ENCODE measurements at regions not wholly inside any gene's neighbourhood (a gene's known extent, or its start where the extent isn't known, plus 50 kb on each side); places are given as distances from the start of the nearest gene placed in this dataset.
"Not testable (repeated sequence)": the region's sequence is repeated elsewhere in the genome, so short reads cannot be mapped to it uniquely, and the experiment has no call there.

- Mint-ChIP-seq H3K9me3 (ENCODE audit: low read depth) (no peaks in the 10 kb centered on the region), H3K27me3 (no peaks in the 10 kb centered on the region), H3K27ac (no peak overlapping the region), H3K4me1 (no peaks in the 10 kb centered on the region), H3K36me3 (no peaks in the 10 kb centered on the region), H3K4me3 (no peak overlapping the region)
- CTCF ChIA-PET = no interaction called here
- DNase-seq = no peak
- no peak for ATAC-seq
These were observed 207.9 kb upstream of the MAGEB16 start for GRCh38 chrX:35590210-35590609.

GRCh38 chrX:35611562-35611961 is 186.6 kb upstream of the MAGEB16 start:
- ATAC-seq = not testable (repeated sequence)

GRCh38 chrX:35617836-35618235 is 180.3 kb upstream of the MAGEB16 start:
- Mint-ChIP-seq H3K9me3 (ENCODE audit: low read depth) (peaks cover 5% of the 10 kb centered on the region), H3K4me1 (no peaks in the 10 kb centered on the region), H3K36me3 (no peaks in the 10 kb centered on the region), H3K27ac (no peak overlapping the region), H3K27me3 (no peaks in the 10 kb centered on the region), H3K4me3 (no peak overlapping the region)
- CTCF ChIA-PET = no interaction called here
- ATAC-seq = no peak
- DNase-seq = no peak

More at GRCh38 chrX:35611562-35611961, 186.6 kb upstream of the MAGEB16 start:
- H3K36me3 Mint-ChIP-seq, H3K4me1 Mint-ChIP-seq, H3K27me3 Mint-ChIP-seq, H3K4me3 Mint-ChIP-seq, CTCF ChIA-PET, H3K27ac Mint-ChIP-seq, DNase-seq: not testable (repeated sequence)
- H3K9me3 Mint-ChIP-seq (ENCODE audit: low read depth) = peaks cover 12% of the 10 kb centered on the region

- CTCF ChIA-PET = no interaction called here
- no peaks in the 10 kb centered on the region for H3K36me3 Mint-ChIP-seq
- H3K4me1 Mint-ChIP-seq = no peaks in the 10 kb centered on the region
- peaks cover 10% of the 10 kb centered on the region for H3K9me3 Mint-ChIP-seq (ENCODE audit: low read depth)
- no peak overlapping the region for H3K4me3 Mint-ChIP-seq
- no peaks in the 10 kb centered on the region for H3K27me3 Mint-ChIP-seq
- no peak for ATAC-seq
- H3K27ac Mint-ChIP-seq = no peak overlapping the region
- DNase-seq = no peak
These were observed 176.1 kb upstream of the MAGEB16 start for GRCh38 chrX:35622040-35622439.

- H3K9me3 Mint-ChIP-seq (ENCODE audit: low read depth) = peaks cover 10% of the 10 kb centered on the region
These were observed 175.5 kb upstream of the MAGEB16 start for GRCh38 chrX:35622601-35623000.

GRCh38 chrX:35625714-35626113 is 172.4 kb upstream of the MAGEB16 start:
- Mint-ChIP-seq H3K9me3 (ENCODE audit: low read depth) (peaks cover 8% of the 10 kb centered on the region), H3K27me3 (no peaks in the 10 kb centered on the region), H3K4me1 (no peaks in the 10 kb centered on the region), H3K4me3 (no peak overlapping the region), H3K27ac (no peak overlapping the region), H3K36me3 (no peaks in the 10 kb centered on the region)
- DNase-seq (no peak), ATAC-seq (no peak)
- CTCF ChIA-PET = no interaction called here

More at GRCh38 chrX:35622601-35623000, 175.5 kb upstream of the MAGEB16 start:
- Mint-ChIP-seq H3K27me3 (no peaks in the 10 kb centered on the region), H3K4me3 (no peak overlapping the region), H3K36me3 (no peaks in the 10 kb centered on the region), H3K4me1 (no peaks in the 10 kb centered on the region), H3K27ac (no peak overlapping the region)
- ATAC-seq (no peak), DNase-seq (no peak)
- CTCF ChIA-PET = no interaction called here

GRCh38 chrX:35626124-35626523 is 172.0 kb upstream of the MAGEB16 start:
- H3K36me3 Mint-ChIP-seq = no peaks in the 10 kb centered on the region
- CTCF ChIA-PET = no interaction called here
- no peak overlapping the region for H3K27ac Mint-ChIP-seq
- ATAC-seq = no peak
- no peak for DNase-seq
- no peaks in the 10 kb centered on the region for H3K27me3 Mint-ChIP-seq
- peaks cover 8% of the 10 kb centered on the region for H3K9me3 Mint-ChIP-seq (ENCODE audit: low read depth)
- no peak overlapping the region for H3K4me3 Mint-ChIP-seq
- H3K4me1 Mint-ChIP-seq = no peaks in the 10 kb centered on the region

- ATAC-seq; DNase-seq; H3K36me3 Mint-ChIP-seq; H3K27ac Mint-ChIP-seq; H3K27me3 Mint-ChIP-seq; H3K9me3 Mint-ChIP-seq (ENCODE audit: low read depth); H3K4me1 Mint-ChIP-seq; H3K4me3 Mint-ChIP-seq; CTCF ChIA-PET: not testable (repeated sequence)
These were observed 162.2 kb upstream of the MAGEB16 start for GRCh38 chrX:35635971-35636370.

- no peaks in the 10 kb centered on the region for H3K9me3 Mint-ChIP-seq (ENCODE audit: low read depth)
- no peak overlapping the region for H3K4me3 Mint-ChIP-seq
- H3K36me3 Mint-ChIP-seq = no peaks in the 10 kb centered on the region
- DNase-seq (no peak), ATAC-seq (no peak)
- CTCF ChIA-PET = no interaction called here
- H3K27ac Mint-ChIP-seq = no peak overlapping the region
- H3K4me1 Mint-ChIP-seq = no peaks in the 10 kb centered on the region
- no peaks in the 10 kb centered on the region for H3K27me3 Mint-ChIP-seq
These were observed 133.3 kb upstream of the MAGEB16 start for GRCh38 chrX:35664833-35665232.

GRCh38 chrX:35665311-35665710 is 132.8 kb upstream of the MAGEB16 start:
- H3K27ac Mint-ChIP-seq = no peak overlapping the region
- CTCF ChIA-PET = no interaction called here
- no peak for DNase-seq
- no peaks in the 10 kb centered on the region for H3K4me1 Mint-ChIP-seq
- H3K27me3 Mint-ChIP-seq = no peaks in the 10 kb centered on the region
- no peak overlapping the region for H3K4me3 Mint-ChIP-seq
- H3K9me3 Mint-ChIP-seq (ENCODE audit: low read depth) = no peaks in the 10 kb centered on the region
- ATAC-seq = no peak
- no peaks in the 10 kb centered on the region for H3K36me3 Mint-ChIP-seq

- Mint-ChIP-seq H3K9me3 (ENCODE audit: low read depth) (no peaks in the 10 kb centered on the region), H3K4me3 (no peak overlapping the region), H3K27me3 (no peaks in the 10 kb centered on the region), H3K4me1 (no peaks in the 10 kb centered on the region), H3K27ac (no peak overlapping the region), H3K36me3 (no peaks in the 10 kb centered on the region)
- CTCF ChIA-PET = no interaction called here
- ATAC-seq = no peak
- DNase-seq = no peak
These were observed 127.3 kb upstream of the MAGEB16 start for GRCh38 chrX:35670889-35671288.

- H3K4me3 Mint-ChIP-seq = no peak overlapping the region
- H3K36me3 Mint-ChIP-seq = no peaks in the 10 kb centered on the region
- no peak for DNase-seq
- CTCF ChIA-PET = no interaction called here
- H3K27ac Mint-ChIP-seq = no peak overlapping the region
- no peaks in the 10 kb centered on the region for H3K9me3 Mint-ChIP-seq (ENCODE audit: low read depth)
- ATAC-seq = no peak
- no peaks in the 10 kb centered on the region for H3K4me1 Mint-ChIP-seq
- H3K27me3 Mint-ChIP-seq = no peaks in the 10 kb centered on the region
These were observed 123.0 kb upstream of the MAGEB16 start for GRCh38 chrX:35675151-35675550.

- H3K4me3 Mint-ChIP-seq = no peak overlapping the region
- no peaks in the 10 kb centered on the region for H3K36me3 Mint-ChIP-seq
- H3K4me1 Mint-ChIP-seq = no peaks in the 10 kb centered on the region
- ATAC-seq (no peak), DNase-seq (no peak)
- CTCF ChIA-PET = no interaction called here
- H3K27me3 Mint-ChIP-seq = no peaks in the 10 kb centered on the region
- H3K27ac Mint-ChIP-seq = no peak overlapping the region
- H3K9me3 Mint-ChIP-seq (ENCODE audit: low read depth) = no peaks in the 10 kb centered on the region
These were observed 117.2 kb upstream of the MAGEB16 start for GRCh38 chrX:35680940-35681346.

- Mint-ChIP-seq H3K4me1 (no peaks in the 10 kb centered on the region), H3K9me3 (ENCODE audit: low read depth) (no peaks in the 10 kb centered on the region), H3K27me3 (no peaks in the 10 kb centered on the region), H3K4me3 (no peak overlapping the region), H3K27ac (no peak overlapping the region), H3K36me3 (no peaks in the 10 kb centered on the region)
- CTCF ChIA-PET = no interaction called here
- ATAC-seq (no peak), DNase-seq (no peak)
These were observed 115.7 kb upstream of the MAGEB16 start for GRCh38 chrX:35682476-35682875.

- Mint-ChIP-seq H3K27ac (no peak overlapping the region), H3K36me3 (no peaks in the 10 kb centered on the region), H3K4me3 (no peak overlapping the region), H3K9me3 (ENCODE audit: low read depth) (no peaks in the 10 kb centered on the region), H3K27me3 (no peaks in the 10 kb centered on the region), H3K4me1 (no peaks in the 10 kb centered on the region)
- ATAC-seq = no peak
- DNase-seq = no peak
- CTCF ChIA-PET = no interaction called here
These were observed 101.3 kb upstream of the MAGEB16 start for GRCh38 chrX:35696760-35697234.

Data from activated CD8-positive, alpha-beta memory T cell treated with anti-CD3 and anti-CD28 coated beads, Interleukin-2, amount 10 ng/mL, durations not matched to agents 7 days and 5 days (primary cell).